Fibroblast of skin of left biceps (primary cell): ENCODE measurements at regions not wholly inside any gene's neighbourhood (a gene's known extent, or its start where the extent isn't known, plus 50 kb on each side); places are given as distances from the start of the nearest gene placed in this dataset.

ENCODE experiments used
- DNase-seq, 2 experiments: peaks; one replicate each; pipeline ENCODE4 v3.0.0-alpha.2; 2013; ENCODE audit warnings: low read depth in 2 of 2

DNA sequence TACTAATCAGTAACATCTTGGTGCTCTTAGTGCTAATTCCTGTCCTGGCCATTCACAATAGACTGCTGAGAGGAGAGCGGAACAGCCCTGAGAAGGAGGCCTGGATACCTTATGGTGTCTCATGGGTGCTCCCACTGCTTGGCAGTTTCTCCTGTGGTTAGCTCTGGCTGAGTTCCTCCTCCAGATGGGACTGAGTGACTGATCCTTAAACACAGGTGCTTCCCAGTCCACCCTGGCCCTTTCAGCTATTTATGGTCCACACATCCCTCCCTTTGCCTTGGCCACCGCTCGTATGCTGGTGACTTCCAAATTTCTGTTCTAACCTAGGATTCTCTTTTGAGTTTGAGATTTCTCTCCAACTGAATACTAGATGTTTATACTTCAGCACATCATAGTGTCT, 157.0 kb upstream of the CACNA1E start:
- DNase-seq: no peak

DNA sequence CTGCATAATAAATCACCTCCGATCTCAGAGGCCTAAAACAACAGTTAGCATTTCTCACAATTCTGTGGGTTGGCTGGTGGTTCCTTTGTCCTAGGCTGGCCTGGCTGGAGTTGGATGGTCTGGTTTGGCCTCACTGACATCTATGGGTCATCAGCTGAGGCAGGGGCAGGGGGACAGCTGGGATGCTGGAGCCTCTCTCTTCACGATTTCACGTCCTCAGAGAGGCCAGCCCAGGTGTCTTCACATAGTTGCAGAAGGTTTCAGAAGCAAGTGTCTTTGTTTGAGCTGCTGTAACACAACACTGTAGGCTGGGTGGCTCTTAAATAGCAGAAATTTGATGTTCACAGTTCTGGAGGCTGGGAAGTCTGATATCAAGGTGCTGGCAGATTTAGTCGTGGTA, 155.5 kb upstream of the CACNA1E start:
- DNase-seq: no peak

GRCh38 chr1:181334724-181335123, 148.6 kb upstream of the CACNA1E start:
- DNase-seq: no peak

GRCh38 chr1:181335631-181336030, 147.7 kb upstream of the CACNA1E start:
- DNase-seq: no peak

GRCh38 chr1:181341026-181341632, 142.2 kb upstream of the CACNA1E start:
- no peak for DNase-seq

DNA sequence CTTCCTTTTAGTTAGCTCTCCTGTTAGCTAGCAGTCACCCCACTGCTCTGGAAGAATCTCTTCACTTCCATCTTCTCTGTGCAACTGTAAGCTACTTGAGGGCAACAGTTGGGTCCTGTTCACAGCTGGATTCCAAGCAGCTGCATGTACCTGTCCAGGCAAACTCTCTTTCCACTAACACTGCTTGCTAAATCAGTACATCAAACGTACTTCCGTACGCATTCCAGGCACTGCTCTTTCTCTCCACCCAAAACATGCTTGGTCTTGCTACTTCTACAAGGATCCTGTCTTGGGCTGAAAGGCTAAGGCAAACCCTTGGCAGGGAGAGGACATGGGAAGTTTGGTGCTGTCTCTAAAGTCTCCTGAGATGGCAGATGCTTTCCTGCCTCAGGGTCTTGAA, 139.2 kb upstream of the CACNA1E start:
- DNase-seq: no peak

GRCh38 chr1:181345146-181345545, 138.2 kb upstream of the CACNA1E start:
- DNase-seq: no peak

DNA sequence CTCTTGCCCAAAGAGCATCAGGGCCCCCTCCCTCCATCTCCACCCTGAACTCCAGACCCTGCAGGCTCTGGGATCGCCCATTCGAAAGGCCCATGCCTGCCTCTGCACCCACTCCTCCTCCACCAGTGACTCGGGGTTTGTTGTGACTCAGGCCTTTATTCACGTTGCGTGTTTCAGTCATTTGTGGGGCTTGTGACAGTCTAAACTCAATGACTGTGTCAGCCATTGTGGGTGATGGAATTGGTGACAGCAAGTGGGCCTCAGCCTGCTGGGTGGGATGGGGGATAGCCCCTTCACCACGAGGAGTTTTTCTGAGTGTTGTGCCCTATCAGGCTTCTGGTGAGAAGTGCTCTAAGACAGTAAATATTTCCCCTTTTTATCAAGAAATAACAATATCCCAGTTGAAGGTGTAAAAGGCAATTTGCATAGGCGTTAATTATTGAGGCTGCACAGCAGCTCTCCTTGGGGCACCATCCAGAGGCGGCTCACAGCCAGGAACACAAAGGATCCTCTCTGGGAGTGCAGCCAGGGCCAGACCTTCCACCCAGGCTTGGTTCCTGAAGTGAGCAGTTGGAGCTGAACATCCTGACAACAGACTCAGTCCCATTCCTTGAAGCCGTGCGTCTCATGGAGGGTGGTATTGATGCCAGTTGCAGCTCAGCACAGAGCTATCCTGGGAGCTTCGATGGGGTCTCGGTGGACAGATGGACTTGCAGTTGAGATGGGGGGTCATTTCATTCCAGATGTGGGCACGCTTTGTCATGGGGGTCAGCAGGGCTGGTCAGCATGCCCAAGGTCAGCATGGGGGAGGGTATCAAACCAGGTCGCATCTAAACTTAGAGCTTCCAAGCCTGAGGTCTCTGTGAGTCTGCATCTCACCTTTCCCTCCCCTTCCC, 135.6 kb upstream of the CACNA1E start:
- no peak for DNase-seq

- no peak for DNase-seq
Observed at GRCh38 chr1:181349512-181349911, 133.8 kb upstream of the CACNA1E start.

DNA sequence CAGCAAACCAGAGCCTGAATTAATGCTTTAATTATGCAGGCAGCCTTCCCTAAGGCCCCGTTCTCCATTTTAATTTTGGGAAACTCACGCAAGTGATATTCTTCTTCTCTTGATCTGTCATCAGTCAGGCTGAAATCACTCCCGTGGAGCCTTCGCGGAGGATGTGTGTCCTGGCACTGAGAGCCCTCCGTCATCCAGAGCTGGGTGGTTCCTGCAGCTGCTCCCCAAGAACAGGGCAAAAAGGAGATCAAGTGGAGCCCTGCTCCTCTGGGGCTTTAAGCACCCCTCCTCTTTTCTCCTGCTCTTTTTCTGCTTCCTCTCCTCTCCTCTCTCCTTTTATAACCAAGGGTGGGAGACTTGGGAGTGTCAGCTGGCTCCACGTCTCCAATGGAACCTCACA, 133.2 kb upstream of the CACNA1E start:
- no peak for DNase-seq

DNA sequence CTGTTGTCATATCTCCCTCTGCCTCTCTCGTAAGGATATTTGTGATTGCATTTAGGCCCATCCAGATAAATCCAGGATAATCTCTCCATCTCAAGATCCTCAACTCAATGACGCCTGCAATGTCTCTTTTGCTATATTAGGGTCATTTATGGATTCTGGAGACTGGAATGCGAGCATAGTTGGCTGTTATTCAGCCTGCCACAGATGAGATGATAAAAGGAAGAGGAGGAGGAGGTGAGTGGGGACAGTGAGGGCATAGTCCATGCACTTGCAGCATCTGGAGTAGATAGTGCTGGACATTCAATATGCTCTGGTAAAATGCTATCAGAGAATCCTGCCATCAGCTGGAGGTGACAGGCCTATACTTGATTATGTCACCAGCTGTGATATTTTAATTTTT, 131.6 kb upstream of the CACNA1E start:
- DNase-seq: no peak

- no peak for DNase-seq
Observed at GRCh38 chr1:181352695-181353094, 130.6 kb upstream of the CACNA1E start.

GRCh38 chr1:181353526-181353925, 129.8 kb upstream of the CACNA1E start:
- DNase-seq: no peak

DNA sequence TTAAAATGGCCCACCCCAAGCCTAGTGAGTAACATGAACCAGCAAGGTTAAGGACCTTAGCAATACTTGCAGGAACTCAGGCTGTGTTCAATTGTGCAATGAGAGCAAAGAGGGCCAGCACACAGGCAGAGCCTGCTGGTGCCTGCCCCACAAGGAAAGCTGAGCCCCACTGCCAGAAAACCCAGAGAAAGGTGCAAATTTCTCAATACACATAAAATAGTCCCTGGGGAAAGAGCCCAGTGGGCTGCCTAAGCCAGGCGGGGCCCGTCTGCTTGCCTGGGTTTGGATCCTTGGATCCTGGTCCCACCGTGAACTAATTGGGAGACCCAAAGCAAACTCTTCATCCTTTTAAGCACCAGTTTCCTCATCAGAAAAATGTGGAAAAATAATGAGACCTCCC, 128.5 kb upstream of the CACNA1E start:
- no peak for DNase-seq

GRCh38 chr1:181356505-181357340, 126.6 kb upstream of the CACNA1E start:
- DNase-seq: no peak

- no peak for DNase-seq
Observed at GRCh38 chr1:181359012-181359411, 124.3 kb upstream of the CACNA1E start.

- no peak for DNase-seq
Observed at GRCh38 chr1:181364801-181365200, 118.5 kb upstream of the CACNA1E start.

- DNase-seq: no peak
Observed at GRCh38 chr1:181366910-181367309, 116.4 kb upstream of the CACNA1E start.

- no peak for DNase-seq
Observed at GRCh38 chr1:181369416-181369815, 113.9 kb upstream of the CACNA1E start.

- DNase-seq: no peak
Observed at GRCh38 chr1:181383695-181384094, 99.6 kb upstream of the CACNA1E start.

GRCh38 chr1:181386340-181386739, 97.0 kb upstream of the CACNA1E start:
- DNase-seq: no peak

DNA sequence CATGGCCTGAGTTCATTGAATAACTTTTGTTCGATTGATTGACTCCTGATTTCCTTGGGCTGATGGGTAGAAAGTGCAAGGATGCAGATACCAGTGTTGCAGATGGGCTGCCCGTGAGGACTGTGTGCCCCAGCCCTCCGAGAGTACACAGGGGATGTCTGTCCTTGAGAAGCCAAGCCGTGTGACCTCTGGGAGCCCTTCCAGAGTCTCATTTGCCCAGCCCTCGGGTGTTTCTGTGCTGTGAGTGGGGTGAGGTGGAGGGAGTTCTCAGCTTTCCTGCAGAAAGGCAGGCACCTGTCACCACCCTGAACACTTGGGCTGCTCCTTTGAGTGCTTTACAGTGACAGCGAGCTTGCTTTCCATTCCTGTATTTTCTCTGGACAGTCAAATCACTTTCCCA, 96.4 kb upstream of the CACNA1E start:
- no peak for DNase-seq

DNA sequence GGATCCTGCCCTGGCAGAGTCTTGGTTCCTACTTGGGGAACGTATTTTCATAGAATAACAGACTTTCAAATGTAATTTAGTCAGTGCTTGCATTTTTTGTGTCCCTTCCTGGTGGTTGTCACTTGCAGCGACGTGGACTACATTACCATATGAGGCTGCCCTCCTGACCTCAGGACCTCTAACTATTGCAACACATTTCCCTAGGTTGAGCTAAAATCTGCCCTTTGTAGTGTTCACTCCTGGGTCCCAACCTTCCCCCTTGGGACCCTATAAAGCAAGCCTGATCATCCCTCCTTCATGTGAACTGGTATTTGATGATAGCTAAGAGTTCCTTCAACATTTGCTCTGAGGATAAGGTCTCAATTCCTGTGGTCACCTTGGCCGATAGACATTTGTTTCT, 95.6 kb upstream of the CACNA1E start:
- DNase-seq: no peak
